ENCODE measurements at regions not wholly inside any gene's neighbourhood (a gene's known extent, or its start where the extent isn't known, plus 50 kb on each side); places are given as distances from the start of the nearest gene placed in this dataset.

GRCh38 chr9:73042155-73042554 lies 89.3 kb upstream of the ALDH1A1 start:
- TF ChIP-seq POLR2A (IDR thresholded peaks at IDR 0.05; ENCODE audit: low read length) (no peak), GATA1 (IDR thresholded peaks at IDR 0.05; ENCODE audit: low read depth, low read length) (no peak)
- DNase-seq = no peak

- no peak for DNase-seq
- TF ChIP-seq POLR2A (IDR thresholded peaks at IDR 0.05; ENCODE audit: low read length) (no peak), GATA1 (IDR thresholded peaks at IDR 0.05; ENCODE audit: low read depth, low read length) (no peak)
These were observed 86.7 kb upstream of the ALDH1A1 start for GRCh38 chr9:73039271-73040263.

GRCh38 chr9:73038613-73039012 lies 85.8 kb upstream of the ALDH1A1 start:
- DNase-seq = no peak
- TF ChIP-seq GATA1 (IDR thresholded peaks at IDR 0.05; ENCODE audit: low read depth, low read length) (no peak), POLR2A (IDR thresholded peaks at IDR 0.05; ENCODE audit: low read length) (no peak)

GRCh38 chr9:73038089-73038509 lies 85.2 kb upstream of the ALDH1A1 start:
- no peak for DNase-seq
- TF ChIP-seq POLR2A (IDR thresholded peaks at IDR 0.05; ENCODE audit: low read length) = no peak
- no peak for TF ChIP-seq GATA1 (IDR thresholded peaks at IDR 0.05; ENCODE audit: low read depth, low read length)

- no peak for DNase-seq
- TF ChIP-seq POLR2A (IDR thresholded peaks at IDR 0.05; ENCODE audit: low read length) = no peak
- no peak for TF ChIP-seq GATA1 (IDR thresholded peaks at IDR 0.05; ENCODE audit: low read depth, low read length)
These were observed 84.8 kb upstream of the ALDH1A1 start for GRCh38 chr9:73037613-73038012.

- DNase-seq = no peak
- TF ChIP-seq GATA1 (IDR thresholded peaks at IDR 0.05; ENCODE audit: low read depth, low read length) (no peak), POLR2A (IDR thresholded peaks at IDR 0.05; ENCODE audit: low read length) (no peak)
These were observed 82.1 kb upstream of the ALDH1A1 start for GRCh38 chr9:73034962-73035361.

- no peak for DNase-seq
- no peak for TF ChIP-seq GATA1 (IDR thresholded peaks at IDR 0.05; ENCODE audit: low read depth, low read length)
These were observed 78.5 kb upstream of the ALDH1A1 start for GRCh38 chr9:73031350-73031749.

- no peak for DNase-seq
- TF ChIP-seq POLR2A (IDR thresholded peaks at IDR 0.05; ENCODE audit: low read length) (no peak), GATA1 (IDR thresholded peaks at IDR 0.05; ENCODE audit: low read depth, low read length) (no peak)
These were observed 77.6 kb upstream of the ALDH1A1 start for GRCh38 chr9:73030370-73031030.

GRCh38 chr9:73029346-73029745 lies 76.5 kb upstream of the ALDH1A1 start:
- no peak for DNase-seq
- TF ChIP-seq POLR2A (IDR thresholded peaks at IDR 0.05; ENCODE audit: low read length) (no peak), GATA1 (IDR thresholded peaks at IDR 0.05; ENCODE audit: low read depth, low read length) (no peak)

- DNase-seq = no peak
- TF ChIP-seq GATA1 (IDR thresholded peaks at IDR 0.05; ENCODE audit: low read depth, low read length) (no peak), POLR2A (IDR thresholded peaks at IDR 0.05; ENCODE audit: low read length) (no peak)
These were observed 73.5 kb upstream of the ALDH1A1 start for GRCh38 chr9:73026375-73026774.

- TF ChIP-seq GATA1 (IDR thresholded peaks at IDR 0.05; ENCODE audit: low read depth, low read length) (no peak), POLR2A (IDR thresholded peaks at IDR 0.05; ENCODE audit: low read length) (no peak)
- peak; percentile 64 to 87 for DNase-seq
These were observed 71.8 kb upstream of the ALDH1A1 start for GRCh38 chr9:73024601-73025034.

GRCh38 chr9:73023025-73023541 lies 70.2 kb upstream of the ALDH1A1 start:
- no peak for TF ChIP-seq POLR2A (IDR thresholded peaks at IDR 0.05; ENCODE audit: low read length)
- no peak for TF ChIP-seq GATA1 (IDR thresholded peaks at IDR 0.05; ENCODE audit: low read depth, low read length)
- DNase-seq = peak; percentile 72 to 83

GRCh38 chr9:73022353-73022752 lies 69.5 kb upstream of the ALDH1A1 start:
- DNase-seq = no peak
- TF ChIP-seq POLR2A (IDR thresholded peaks at IDR 0.05; ENCODE audit: low read length) = no peak
- TF ChIP-seq GATA1 (IDR thresholded peaks at IDR 0.05; ENCODE audit: low read depth, low read length) = no peak

- DNase-seq = no peak
- TF ChIP-seq POLR2A (IDR thresholded peaks at IDR 0.05; ENCODE audit: low read length) (no peak), GATA1 (IDR thresholded peaks at IDR 0.05; ENCODE audit: low read depth, low read length) (no peak)
These were observed 68.0 kb upstream of the ALDH1A1 start for GRCh38 chr9:73020877-73021276.

Measured in erythroblast (primary cell).